Thyroid gland (tissue), 4 donors: ENCODE measurements at regions not wholly inside any gene's neighbourhood (a gene's known extent, or its start where the extent isn't known, plus 50 kb on each side); places are given as distances from the start of the nearest gene placed in this dataset.

ENCODE experiments used
- POLR2A ChIP-seq, 2 donors: fragments of 450-650 bp; IDR thresholded peaks; one replicate each; pipeline ENCODE4 v1.6.1; 2017; ENCODE audit warnings: antibody characterized with exemption in 2 of 2, mild to moderate bottlenecking in 2 of 2, moderate library complexity in 1 of 2
- TF ChIP-seq, protein P1 (sequence below), 6 experiments: fragments of 200-600 bp in 3 of 6; fragments of 450-650 bp in 3 of 6; sonication (generic) in 3 of 6; IDR thresholded peaks; one replicate each; pipeline ENCODE4 v1.5.1; 2016 to 2019; ENCODE audit warnings: antibody characterized with exemption in 6 of 6, mild to moderate bottlenecking in 2 of 6, inconsistent platforms in 1 of 6, moderate library complexity in 1 of 6

DNA sequence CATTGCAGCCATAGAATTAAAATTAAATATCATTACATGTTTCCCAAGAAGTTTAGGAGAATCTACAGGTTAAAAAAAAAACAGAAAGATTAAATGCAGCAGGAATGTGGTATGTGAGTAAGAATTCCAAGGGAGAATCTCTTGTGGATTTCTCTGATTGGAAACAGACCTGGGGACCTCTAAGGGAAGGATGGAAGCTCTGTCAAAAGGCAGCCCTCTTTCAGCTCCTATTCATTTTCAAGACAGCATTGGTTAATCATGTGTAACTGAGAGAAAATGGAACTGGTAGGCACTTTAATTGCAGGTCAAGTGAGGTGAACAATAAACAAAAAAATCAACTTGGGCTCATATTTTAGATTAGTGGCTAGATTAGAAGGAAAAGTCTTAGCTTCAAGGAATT, 81.4 kb upstream of the MTPN start:
- TF ChIP-seq, protein P1, sequence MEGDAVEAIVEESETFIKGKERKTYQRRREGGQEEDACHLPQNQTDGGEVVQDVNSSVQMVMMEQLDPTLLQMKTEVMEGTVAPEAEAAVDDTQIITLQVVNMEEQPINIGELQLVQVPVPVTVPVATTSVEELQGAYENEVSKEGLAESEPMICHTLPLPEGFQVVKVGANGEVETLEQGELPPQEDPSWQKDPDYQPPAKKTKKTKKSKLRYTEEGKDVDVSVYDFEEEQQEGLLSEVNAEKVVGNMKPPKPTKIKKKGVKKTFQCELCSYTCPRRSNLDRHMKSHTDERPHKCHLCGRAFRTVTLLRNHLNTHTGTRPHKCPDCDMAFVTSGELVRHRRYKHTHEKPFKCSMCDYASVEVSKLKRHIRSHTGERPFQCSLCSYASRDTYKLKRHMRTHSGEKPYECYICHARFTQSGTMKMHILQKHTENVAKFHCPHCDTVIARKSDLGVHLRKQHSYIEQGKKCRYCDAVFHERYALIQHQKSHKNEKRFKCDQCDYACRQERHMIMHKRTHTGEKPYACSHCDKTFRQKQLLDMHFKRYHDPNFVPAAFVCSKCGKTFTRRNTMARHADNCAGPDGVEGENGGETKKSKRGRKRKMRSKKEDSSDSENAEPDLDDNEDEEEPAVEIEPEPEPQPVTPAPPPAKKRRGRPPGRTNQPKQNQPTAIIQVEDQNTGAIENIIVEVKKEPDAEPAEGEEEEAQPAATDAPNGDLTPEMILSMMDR (IDR thresholded peaks at IDR 0.05): no peak
- TF ChIP-seq POLR2A (IDR thresholded peaks at IDR 0.05): no peak
